Lung (tissue), 11 donors: ENCODE measurements at regions not wholly inside any gene's neighbourhood (a gene's known extent, or its start where the extent isn't known, plus 50 kb on each side); places are given as distances from the start of the nearest gene placed in this dataset.
"Not testable (repeated sequence)": the region's sequence is repeated elsewhere in the genome, so short reads cannot be mapped to it uniquely, and the experiment has no call there.

Experiments
- ATAC-seq: fragments of 200-7000 bp; cut with Tn5 transposase; one replicate; pipeline ENCODE4 v1.9.1; 2020; ENCODE audit warnings: moderate number of reproducible peaks; ENCODE audit not compliant: insufficient read depth, low FRiP score
- DNase-seq, 3 donors: peaks; one replicate each; pipeline ENCODE4 v3.0.0-alpha.2; 2013 to 2017
- H3K27ac ChIP-seq, 2 donors: one replicate each; pipeline ENCODE4 v1.5.1; 2013; ENCODE audit warnings: mild to moderate bottlenecking in 2 of 2, moderate library complexity in 2 of 2, control low read depth in 1 of 2, inconsistent platforms in 1 of 2, low read depth in 1 of 2, low read length in 1 of 2
- H3K27me3 ChIP-seq, 3 donors: one replicate each; pipeline ENCODE4 v1.5.1; 2013; ENCODE audit warnings: low read length in 2 of 3; ENCODE audit not compliant: control insufficient read depth in 3 of 3, insufficient read depth in 3 of 3
- H3K36me3 ChIP-seq, 4 donors: one replicate each; pipeline ENCODE4 v1.5.1; 2013; ENCODE audit warnings: low read length in 4 of 4, mild to moderate bottlenecking in 1 of 4, moderate library complexity in 1 of 4; ENCODE audit not compliant: control insufficient read depth in 4 of 4, insufficient read depth in 4 of 4
- H3K4me1 ChIP-seq, 5 donors: one replicate each; pipeline ENCODE4 v1.5.1; 2013; ENCODE audit warnings: low read length in 5 of 5, mild to moderate bottlenecking in 2 of 5, moderate library complexity in 1 of 5; ENCODE audit not compliant: control insufficient read depth in 5 of 5, insufficient read depth in 5 of 5
- H3K4me3 ChIP-seq: one replicate; pipeline ENCODE4 v1.5.1; 2013; ENCODE audit warnings: mild to moderate bottlenecking, control low read depth, moderate library complexity
- H3K9ac ChIP-seq, 2 donors: one replicate each; pipeline ENCODE4 v1.5.1; 2013; ENCODE audit warnings: low read length in 2 of 2, control low read depth in 1 of 2; ENCODE audit not compliant: insufficient read depth in 1 of 2
- H3K9me3 ChIP-seq, 4 donors: one replicate each; pipeline ENCODE4 v1.5.1; 2013; ENCODE audit warnings: low read length in 3 of 4, mild to moderate bottlenecking in 1 of 4, moderate library complexity in 1 of 4; ENCODE audit not compliant: control insufficient read depth in 4 of 4, insufficient read depth in 3 of 4
- WGBS, 2 donors: extraction: QIAGEN DNeasy Blood & Tissue Kit; methylation state at CpG; one replicate each; pipeline ENCODE4 v1.1.7; 2013; 5-methylcytosine and 5-hydroxymethylcytosine counted together
- TF ChIP-seq, protein P1 (sequence below): IDR thresholded peaks from 2 replicates; pipeline ENCODE4 v1.5.1; 2012; ENCODE audit warnings: mild to moderate bottlenecking; ENCODE audit errors: control extremely low read depth, extremely low read depth
- donor health status: control.
- donor health status: control.
- donor health status: Bipolar disorder and iron deficiency.
- donor health status: healthy.
- donor health status: DM: yes; HTN: yes; CAD: no.

DNA sequence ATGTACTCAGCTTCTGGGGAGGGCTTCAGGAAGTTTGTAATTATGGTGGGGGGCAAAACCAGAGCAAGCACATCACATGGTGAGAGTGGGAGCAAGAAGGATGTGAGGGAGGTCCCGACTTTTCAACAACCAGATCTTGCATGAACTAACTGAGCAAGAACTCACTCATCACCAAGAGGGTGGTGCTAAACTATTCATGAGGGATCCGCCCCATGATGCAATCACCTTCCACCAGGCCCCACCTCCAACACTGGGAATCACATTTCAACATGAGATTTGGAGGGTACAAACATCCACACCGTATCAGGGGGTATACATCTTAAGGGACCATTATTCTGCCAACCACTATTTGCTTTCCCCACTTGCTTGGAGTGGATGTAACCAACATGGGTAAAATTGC is 209.6 kb upstream of the HNRNPA3 start:
- Histone ChIP-seq H3K27ac (no peak overlapping the region), H3K9me3 (no peaks in the 10 kb centered on the region), H3K4me1 (peaks cover 0 to 10% (median 0%) of the 10 kb centered on the region in 5 donors), H3K4me3 (no peak overlapping the region), H3K36me3 (no peaks in the 10 kb centered on the region), H3K27me3 (no peaks in the 10 kb centered on the region), H3K9ac (no peak overlapping the region)
- ATAC-seq (no peak), DNase-seq (no peak)
- 87 to 88% methylated on average over 3 of the region's 3 CpGs for WGBS, 2 donors
- TF ChIP-seq, protein P1, sequence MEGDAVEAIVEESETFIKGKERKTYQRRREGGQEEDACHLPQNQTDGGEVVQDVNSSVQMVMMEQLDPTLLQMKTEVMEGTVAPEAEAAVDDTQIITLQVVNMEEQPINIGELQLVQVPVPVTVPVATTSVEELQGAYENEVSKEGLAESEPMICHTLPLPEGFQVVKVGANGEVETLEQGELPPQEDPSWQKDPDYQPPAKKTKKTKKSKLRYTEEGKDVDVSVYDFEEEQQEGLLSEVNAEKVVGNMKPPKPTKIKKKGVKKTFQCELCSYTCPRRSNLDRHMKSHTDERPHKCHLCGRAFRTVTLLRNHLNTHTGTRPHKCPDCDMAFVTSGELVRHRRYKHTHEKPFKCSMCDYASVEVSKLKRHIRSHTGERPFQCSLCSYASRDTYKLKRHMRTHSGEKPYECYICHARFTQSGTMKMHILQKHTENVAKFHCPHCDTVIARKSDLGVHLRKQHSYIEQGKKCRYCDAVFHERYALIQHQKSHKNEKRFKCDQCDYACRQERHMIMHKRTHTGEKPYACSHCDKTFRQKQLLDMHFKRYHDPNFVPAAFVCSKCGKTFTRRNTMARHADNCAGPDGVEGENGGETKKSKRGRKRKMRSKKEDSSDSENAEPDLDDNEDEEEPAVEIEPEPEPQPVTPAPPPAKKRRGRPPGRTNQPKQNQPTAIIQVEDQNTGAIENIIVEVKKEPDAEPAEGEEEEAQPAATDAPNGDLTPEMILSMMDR, result no peak

DNA sequence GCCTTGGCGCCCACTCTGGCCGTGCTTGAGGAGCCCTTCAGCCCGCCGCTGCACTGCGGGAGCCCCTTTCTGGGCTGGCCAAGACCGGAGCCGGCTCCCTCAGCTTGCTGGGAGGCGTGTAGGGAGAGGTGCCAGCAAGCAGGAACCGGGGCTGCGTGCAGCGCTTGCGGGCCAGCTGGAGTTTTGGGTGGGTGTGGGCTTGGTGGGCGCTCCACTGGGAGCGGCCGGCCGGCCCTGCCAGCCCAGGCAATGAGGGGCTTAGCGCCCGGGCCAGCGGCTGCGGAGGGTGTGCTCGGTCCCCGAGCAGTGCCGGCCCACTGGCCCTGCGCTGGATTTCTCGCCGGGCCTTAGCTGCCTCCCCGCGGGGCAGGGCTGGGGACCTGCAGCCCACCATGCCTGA is 204.9 kb upstream of the HNRNPA3 start:
- peaks cover 0 to 12% (median 0%) of the 10 kb centered on the region in 5 donors for H3K4me1 ChIP-seq
- not testable (repeated sequence) for H3K9ac ChIP-seq, H3K4me3 ChIP-seq, H3K36me3 ChIP-seq, H3K27me3 ChIP-seq, ATAC-seq, H3K27ac ChIP-seq, DNase-seq, H3K9me3 ChIP-seq
- WGBS, 2 donors, result 95 to 98% methylated on average over 19 to 28 of the region's 28 CpGs

DNA sequence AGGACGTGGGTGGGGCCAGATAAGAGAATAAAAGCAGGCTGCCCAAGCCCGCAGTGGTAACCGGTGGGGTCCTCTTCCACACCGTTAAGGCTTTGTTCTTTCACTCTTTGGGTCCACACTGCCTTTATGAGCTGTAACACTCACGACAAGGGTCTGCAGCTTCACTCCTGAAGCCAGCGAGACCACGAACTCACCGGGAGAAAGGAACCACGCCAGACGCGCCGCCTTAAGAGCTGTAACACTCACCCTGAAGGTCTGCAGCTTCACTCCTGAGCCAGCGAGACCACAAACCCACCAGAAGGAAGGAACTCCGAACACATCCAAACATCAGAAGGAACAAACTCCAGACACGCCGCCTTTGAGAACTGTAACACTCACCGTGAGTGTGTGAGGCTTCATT is 203.9 kb upstream of the HNRNPA3 start:
- H3K27ac ChIP-seq, DNase-seq, H3K27me3 ChIP-seq, H3K9ac ChIP-seq, H3K36me3 ChIP-seq, H3K4me3 ChIP-seq, ATAC-seq, H3K9me3 ChIP-seq: not testable (repeated sequence)
- WGBS, 2 donors, result 35 to 68% methylated on average over 17 of the region's 17 CpGs
- peaks cover 0 to 12% (median 0%) of the 10 kb centered on the region in 5 donors for H3K4me1 ChIP-seq

DNA sequence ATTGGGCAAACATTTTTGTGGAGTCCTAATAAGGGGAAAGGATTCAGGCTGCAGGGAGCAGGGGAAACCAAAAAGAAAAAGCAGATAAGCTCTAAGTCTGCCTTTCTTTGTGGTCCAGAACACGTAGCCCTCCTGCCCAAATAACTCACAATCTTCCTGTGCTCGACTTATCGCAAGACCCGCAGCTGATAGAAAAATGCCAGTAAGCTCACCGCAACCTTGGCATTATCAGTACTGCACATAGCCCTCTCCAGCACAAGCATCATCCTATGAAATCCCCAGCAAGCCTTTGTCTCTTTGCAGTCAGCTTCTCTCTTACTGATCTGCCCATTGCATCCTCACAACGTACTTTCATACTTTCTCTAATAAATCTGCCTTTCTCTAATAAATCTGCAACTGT is 202.4 kb upstream of the HNRNPA3 start:
- Histone ChIP-seq H3K9ac (no peak overlapping the region), H3K4me3 (no peak overlapping the region), H3K4me1 (peaks cover 0 to 12% (median 0%) of the 10 kb centered on the region in 5 donors), H3K27me3 (no peaks in the 10 kb centered on the region), H3K36me3 (no peaks in the 10 kb centered on the region), H3K27ac (no peak overlapping the region), H3K9me3 (no peaks in the 10 kb centered on the region)
- no peak for DNase-seq
- ATAC-seq, result no peak
- TF ChIP-seq, protein P1, result no peak
- WGBS, 2 donors, result 77 to 82% methylated on average over 6 of the region's 6 CpGs

DNA sequence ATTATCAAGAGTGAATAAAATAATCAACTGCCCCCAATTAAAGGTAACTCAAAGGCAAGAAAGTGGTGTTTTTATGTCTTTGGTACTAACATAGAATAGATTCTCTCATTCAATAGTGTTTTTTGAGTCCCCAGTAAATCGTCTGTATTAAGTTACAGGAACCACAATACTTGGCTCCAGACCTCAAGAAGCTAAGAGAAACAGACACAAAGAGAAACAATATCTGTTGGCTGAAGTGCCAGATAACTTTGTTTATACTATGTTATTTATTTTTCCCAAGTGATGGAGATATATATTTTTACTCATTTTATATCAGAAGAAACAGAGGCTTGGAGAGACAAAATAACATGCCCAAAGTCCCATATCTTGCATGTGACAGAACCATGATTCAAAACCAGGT is 201.7 kb upstream of the HNRNPA3 start:
- DNase-seq (peak in 2 of 3 donors; percentile 57 to 70), ATAC-seq (no peak)
- 22 to 40% methylated on average over 1 of the region's 1 CpG for WGBS, 2 donors
- H3K4me1 ChIP-seq, result peaks cover 0 to 12% (median 0%) of the 10 kb centered on the region in 5 donors
- H3K27ac ChIP-seq, result no peak overlapping the region
- H3K4me3 ChIP-seq, result no peak overlapping the region
- no peaks in the 10 kb centered on the region for H3K9me3 ChIP-seq
- H3K27me3 ChIP-seq, result no peaks in the 10 kb centered on the region
- H3K36me3 ChIP-seq, result no peaks in the 10 kb centered on the region
- TF ChIP-seq, protein P1, result no peak
- no peak overlapping the region for H3K9ac ChIP-seq
